Activated CD4-positive, alpha-beta T cell treated with anti-CD3 and anti-CD28 coated beads for 36 hours (primary cell): ENCODE measurements at regions not wholly inside any gene's neighbourhood (a gene's known extent, or its start where the extent isn't known, plus 50 kb on each side); places are given as distances from the start of the nearest gene placed in this dataset.

Experiments
- ATAC-seq: fragments of 200-7000 bp; cut with Tn5 transposase; one replicate; pipeline ENCODE4 v1.10.0; 2021; ENCODE audit warnings: mild to moderate bottlenecking, moderate library complexity
- CTCF ChIA-PET: fragments of 350-600 bp; sonication (Branson Sonifier 250); formaldehyde crosslinking; loops from one replicate; lab custom pipeline; 2021; ENCODE audit warnings: antibody characterized with exemption; lab: Charles Lee
- POLR2A ChIA-PET: fragments of 350-600 bp; sonication (Branson Sonifier 250); formaldehyde crosslinking; loops from one replicate; lab custom pipeline; 2021; ENCODE audit warnings: antibody characterized with exemption, inconsistent platforms; lab: Charles Lee
- DNase-seq: peaks from one replicate; pipeline ENCODE4 v3.0.0-alpha.2; 2020
- H3K27ac Mint-ChIP-seq: one replicate; pipeline ENCODE4 v1.8.0; 2021; ENCODE audit warnings: mixed read lengths
- H3K27me3 Mint-ChIP-seq: one replicate; pipeline ENCODE4 v1.8.0; 2021; ENCODE audit warnings: mixed read lengths
- H3K36me3 Mint-ChIP-seq: one replicate; pipeline ENCODE4 v1.8.0; 2021; ENCODE audit warnings: low read depth, mixed read lengths
- H3K4me1 Mint-ChIP-seq: one replicate; pipeline ENCODE4 v1.8.0; 2021; ENCODE audit warnings: mixed read lengths
- H3K4me3 Mint-ChIP-seq: one replicate; pipeline ENCODE4 v1.8.0; 2021; ENCODE audit warnings: mild to moderate bottlenecking, moderate library complexity, mixed read lengths
- H3K9me3 Mint-ChIP-seq: one replicate; pipeline ENCODE4 v1.8.0; 2021; ENCODE audit warnings: low read depth, mixed read lengths
- intact Hi-C, 2 experiments: fragments of 100-400 bp; cut with DNase I in 1 of 2; cut with micrococcal nuclease in 1 of 2; formaldehyde crosslinking; loops; one replicate each; pipeline versions ENCODE4 v1.14.2 to v1.15.1; 2022 to 2024; cut with DNase I, micrococcal nuclease

DNA sequence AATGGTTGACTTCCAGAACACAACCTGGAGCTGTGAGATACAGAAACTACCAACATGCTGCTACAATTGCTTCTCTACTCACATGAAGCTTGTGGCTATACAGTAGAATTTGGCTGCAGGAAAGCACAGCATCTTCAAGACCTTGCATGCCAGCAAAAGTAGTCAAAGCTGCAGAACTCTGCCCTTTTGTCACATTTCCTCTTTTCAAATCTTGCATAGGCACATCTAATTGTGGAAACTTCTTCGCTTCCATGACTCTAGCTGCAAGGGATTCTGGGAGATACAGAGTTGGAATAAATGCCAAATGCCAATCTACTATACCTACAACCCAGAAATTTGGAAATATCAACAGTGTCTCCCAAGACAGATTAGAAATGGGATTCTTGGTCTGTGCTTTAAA, 462.2 kb downstream of the FOXO1 start:
- peaks cover 68% of the 10 kb centered on the region for H3K4me1 Mint-ChIP-seq
- ChIA-PET POLR2A (interaction anchor here (0.8 kb wide), 1 partner anchor 73 kb away, joined by 4 read pairs; no protein-coding TSS in a partner anchor), CTCF (interaction anchor here (0.6 to 2.0 kb wide), 6 partner anchors 9 to 368 kb away, joined by 3 to 13 read pairs (median 4); no protein-coding TSS in a partner anchor)
- no peak overlapping the region for H3K4me3 Mint-ChIP-seq
- H3K27me3 Mint-ChIP-seq = no peaks in the 10 kb centered on the region
- peaks cover 10% of the 10 kb centered on the region for H3K9me3 Mint-ChIP-seq
- H3K36me3 Mint-ChIP-seq = peaks cover 11% of the 10 kb centered on the region
- intact Hi-C loops = no loop called here
- ATAC-seq (no peak), DNase-seq (no peak)
- no peak overlapping the region for H3K27ac Mint-ChIP-seq

DNA sequence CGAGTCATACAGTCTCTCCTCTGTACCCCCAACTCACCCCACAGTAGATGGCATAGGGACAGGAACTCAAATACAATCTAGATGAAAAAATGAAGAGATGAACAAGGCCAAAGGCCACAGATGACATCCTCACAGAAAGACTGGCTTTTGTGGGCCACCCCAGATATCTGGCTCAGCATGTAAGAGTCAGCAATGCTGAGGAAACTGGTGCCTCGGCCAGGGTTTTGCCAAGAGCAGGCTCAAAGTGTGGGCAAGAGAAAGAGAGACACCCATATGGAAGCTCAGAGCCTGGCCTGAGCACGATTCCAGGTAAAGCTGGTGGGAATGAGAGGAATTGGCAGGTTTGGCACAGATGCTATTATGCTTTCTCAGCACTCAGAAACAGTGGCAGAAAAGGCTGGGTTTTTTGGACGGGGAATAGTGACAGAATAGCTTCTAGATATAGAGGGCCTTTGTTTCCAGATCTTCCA, 460.6 kb downstream of the FOXO1 start:
- DNase-seq (peak; percentile 45), ATAC-seq (no peak)
- peaks cover 66% of the 10 kb centered on the region for H3K4me1 Mint-ChIP-seq
- intact Hi-C loops = loop anchor here (1.0 to 2.0 kb wide), 9 partner anchors 15 to 477 kb away; no protein-coding TSS in a partner anchor
- H3K27ac Mint-ChIP-seq = peak overlapping the region; percentile 99
- H3K27me3 Mint-ChIP-seq = no peaks in the 10 kb centered on the region
- POLR2A ChIA-PET = interaction anchor here (0.8 to 1.3 kb wide), 2 partner anchors 103 to 179 kb away, joined by 3 to 4 read pairs; no protein-coding TSS in a partner anchor
- H3K36me3 Mint-ChIP-seq = peaks cover 11% of the 10 kb centered on the region
- CTCF ChIA-PET = interaction anchor here (0.5 to 3.4 kb wide), 6 partner anchors 10 to 543 kb away, joined by 3 to 21 read pairs (median 3); no protein-coding TSS in a partner anchor
- peak overlapping the region; percentile 58 for H3K4me3 Mint-ChIP-seq
- peaks cover 10% of the 10 kb centered on the region for H3K9me3 Mint-ChIP-seq

DNA sequence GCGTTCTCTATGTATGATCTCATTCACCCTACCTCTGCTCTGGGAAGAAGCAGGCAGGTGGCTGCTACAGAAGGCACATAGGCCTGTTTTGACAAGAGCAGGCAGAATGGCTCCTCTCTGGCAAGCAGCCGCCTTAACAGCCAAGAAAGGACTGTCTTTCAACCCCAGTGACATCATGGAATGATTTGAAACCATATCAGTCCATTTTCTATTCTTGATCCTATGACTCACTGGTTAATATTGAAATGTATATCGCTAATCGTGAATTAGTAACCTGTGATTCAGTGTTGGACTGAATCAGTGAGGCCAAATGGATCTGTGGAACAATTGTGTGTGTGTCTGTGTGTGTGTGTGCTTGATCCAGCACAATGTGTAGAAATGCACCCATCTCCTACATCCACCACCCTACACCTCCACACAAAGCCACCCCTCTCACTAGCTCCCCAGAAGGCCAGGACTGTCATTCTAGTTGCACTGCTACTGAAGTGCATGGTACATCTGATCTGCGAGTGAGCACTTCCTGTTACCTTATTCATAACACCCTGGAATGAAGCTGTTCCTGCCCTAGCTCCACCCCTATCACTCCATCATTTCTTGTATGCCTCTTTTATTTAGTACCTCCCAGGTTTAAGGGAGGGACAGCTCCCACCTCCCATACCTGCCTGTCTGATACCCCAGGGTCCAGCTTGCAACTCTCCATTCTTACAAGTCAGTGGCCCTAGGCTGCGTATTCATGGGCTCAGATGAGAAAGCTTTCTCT, 460.0 kb downstream of the FOXO1 start:
- CTCF ChIA-PET = interaction anchor here (0.7 to 3.4 kb wide), 7 partner anchors 14 to 452 kb away, joined by 3 to 21 read pairs (median 4); no protein-coding TSS in a partner anchor
- Mint-ChIP-seq H3K27me3 (no peaks in the 10 kb centered on the region), H3K27ac (peak overlapping the region; percentile 99), H3K36me3 (peaks cover 11% of the 10 kb centered on the region), H3K9me3 (peaks cover 11% of the 10 kb centered on the region), H3K4me1 (peaks cover 64% of the 10 kb centered on the region), H3K4me3 (peak overlapping the region; percentile 58)
- intact Hi-C loops = loop anchor here (1.0 to 2.0 kb wide), 9 partner anchors 14 to 476 kb away; no protein-coding TSS in a partner anchor
- POLR2A ChIA-PET = interaction anchor here (0.7 to 1.3 kb wide), 3 partner anchors 11 to 180 kb away, joined by 3 to 4 read pairs (median 3); no protein-coding TSS in a partner anchor
- DNase-seq (peak; percentile 68), ATAC-seq (peak; percentile 89)

DNA sequence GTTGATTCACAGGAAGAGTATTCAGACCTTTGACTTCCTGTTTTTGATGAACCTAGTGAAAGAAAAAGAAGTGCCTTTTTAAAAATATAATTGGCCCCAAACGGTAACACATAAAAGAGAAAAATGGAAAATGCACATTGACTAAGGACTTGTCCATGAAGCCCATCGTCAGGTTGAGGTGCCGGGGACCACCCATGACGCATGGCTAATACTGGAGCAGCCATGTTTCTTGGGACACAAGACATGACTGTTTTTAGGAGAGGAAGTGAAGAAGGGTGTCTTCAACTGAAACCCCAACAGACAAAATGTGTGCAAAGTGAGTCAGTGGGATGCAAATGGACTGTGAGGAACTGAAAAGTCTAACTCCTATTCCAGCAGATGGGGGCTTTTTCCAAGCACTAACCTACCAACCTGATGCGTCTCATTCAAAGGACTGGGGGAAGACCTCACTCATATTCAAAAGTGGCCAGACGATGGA, 459.4 kb downstream of the FOXO1 start:
- Mint-ChIP-seq H3K4me1 (peaks cover 70% of the 10 kb centered on the region), H3K27ac (peak overlapping the region; percentile 99), H3K9me3 (peaks cover 17% of the 10 kb centered on the region), H3K4me3 (peak overlapping the region; percentile 58), H3K27me3 (no peaks in the 10 kb centered on the region), H3K36me3 (peaks cover 11% of the 10 kb centered on the region)
- POLR2A ChIA-PET = interaction anchor here (0.7 to 1.3 kb wide), 3 partner anchors 10 to 104 kb away, joined by 3 to 4 read pairs (median 3); no protein-coding TSS in a partner anchor
- ATAC-seq (peak; percentile 18), DNase-seq (peak; percentile 37)
- CTCF ChIA-PET = interaction anchor here (0.7 to 3.4 kb wide), 9 partner anchors 11 to 451 kb away, joined by 3 to 21 read pairs (median 4); no protein-coding TSS in a partner anchor
- intact Hi-C loops = loop anchor here (2.0 kb wide), 5 partner anchors 14 to 476 kb away; no protein-coding TSS in a partner anchor

DNA sequence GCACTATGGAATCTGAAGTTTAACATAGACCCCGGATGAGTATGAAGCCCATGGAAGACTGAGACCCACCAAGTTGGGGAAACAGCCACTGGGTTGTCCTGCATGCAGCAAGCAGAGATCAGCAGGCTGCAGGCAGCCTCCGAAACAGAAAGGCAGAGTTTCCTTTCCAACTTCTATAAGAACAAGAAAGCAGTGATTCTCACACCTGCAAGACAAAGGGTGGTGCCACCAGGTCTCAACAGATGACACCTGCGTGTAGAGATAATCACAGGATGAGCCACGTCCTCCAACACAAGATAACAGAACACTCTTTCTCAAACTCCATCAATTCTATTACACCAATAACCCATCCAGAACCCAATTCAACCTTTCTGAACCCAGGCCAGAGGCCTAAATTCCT, 457.9 kb downstream of the FOXO1 start:
- peaks cover 67% of the 10 kb centered on the region for H3K4me1 Mint-ChIP-seq
- peaks cover 11% of the 10 kb centered on the region for H3K36me3 Mint-ChIP-seq
- ChIA-PET CTCF (interaction anchor here (0.9 to 3.4 kb wide), 2 partner anchors 17 to 432 kb away, joined by 3 to 21 read pairs; no protein-coding TSS in a partner anchor), POLR2A (no interaction called here)
- peak overlapping the region; percentile 48 for H3K27ac Mint-ChIP-seq
- H3K4me3 Mint-ChIP-seq = no peak overlapping the region
- intact Hi-C loops = no loop called here
- DNase-seq (peak; percentile 28), ATAC-seq (no peak)
- no peaks in the 10 kb centered on the region for H3K27me3 Mint-ChIP-seq
- peaks cover 19% of the 10 kb centered on the region for H3K9me3 Mint-ChIP-seq

DNA sequence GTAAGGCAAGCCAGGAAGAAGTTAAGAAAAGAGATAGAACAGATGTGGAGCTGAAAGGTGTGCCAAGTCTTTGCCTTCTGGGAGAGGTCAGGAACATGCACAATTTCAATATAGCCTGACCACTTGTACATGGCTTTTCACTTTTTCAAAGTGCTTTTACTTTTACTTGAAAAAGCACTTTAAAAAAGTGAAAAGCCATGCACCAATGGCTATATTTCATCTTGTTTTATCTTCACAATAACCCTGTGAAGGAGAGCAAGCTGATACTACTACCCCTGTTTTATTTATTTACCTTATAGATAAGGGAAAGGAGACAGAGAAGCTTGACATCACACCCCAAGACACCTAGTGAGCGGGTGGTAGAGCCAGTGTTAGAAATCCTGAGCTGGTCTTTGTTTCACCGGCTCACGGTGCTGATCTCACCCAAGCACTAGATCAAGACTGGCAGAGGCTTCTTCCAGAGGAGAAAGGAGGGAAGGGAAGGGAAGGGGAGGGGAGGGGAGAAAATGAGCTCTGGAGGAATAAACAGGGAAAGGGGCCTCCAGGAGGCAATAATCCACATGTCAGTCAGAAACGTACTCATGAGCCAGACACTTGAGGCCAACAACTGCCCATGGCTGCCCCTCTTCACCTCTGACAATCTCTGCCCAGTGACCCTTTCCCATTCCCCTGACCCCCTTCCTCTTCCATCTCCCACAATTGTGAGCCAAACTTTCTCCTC, 455.4 kb downstream of the FOXO1 start:
- H3K27me3 Mint-ChIP-seq = no peaks in the 10 kb centered on the region
- no peak overlapping the region for H3K27ac Mint-ChIP-seq
- H3K9me3 Mint-ChIP-seq = peaks cover 16% of the 10 kb centered on the region
- H3K36me3 Mint-ChIP-seq = peaks cover 2% of the 10 kb centered on the region
- ATAC-seq = no peak
- intact Hi-C loops = no loop called here
- ChIA-PET CTCF (interaction anchor here (1.0 kb wide), 1 partner anchor 25 kb away, joined by 5 read pairs; no protein-coding TSS in a partner anchor), POLR2A (no interaction called here)
- H3K4me1 Mint-ChIP-seq = peaks cover 54% of the 10 kb centered on the region
- no peak for DNase-seq
- no peak overlapping the region for H3K4me3 Mint-ChIP-seq

DNA sequence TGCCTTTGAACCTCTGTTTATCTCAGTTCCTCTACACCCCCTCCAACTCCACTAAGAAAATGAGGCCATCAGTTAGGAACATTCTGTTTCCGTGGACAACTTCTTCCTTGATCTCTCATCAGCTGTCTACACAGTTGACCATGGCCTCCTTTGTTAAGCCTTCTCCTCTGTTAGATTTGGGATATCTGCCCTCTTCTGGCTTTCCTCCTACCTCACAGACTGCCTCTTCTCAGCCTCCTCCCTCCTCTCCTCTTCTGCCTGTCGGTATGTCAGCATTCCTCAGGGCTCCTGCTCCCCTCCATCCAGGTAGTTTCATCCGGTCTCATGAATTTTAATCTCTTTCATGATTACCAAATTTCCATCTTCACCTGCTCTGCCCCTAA, 454.9 kb downstream of the FOXO1 start:
- Mint-ChIP-seq H3K4me3 (no peak overlapping the region), H3K27ac (no peak overlapping the region), H3K9me3 (peaks cover 16% of the 10 kb centered on the region), H3K4me1 (peaks cover 48% of the 10 kb centered on the region), H3K27me3 (no peaks in the 10 kb centered on the region), H3K36me3 (no peaks in the 10 kb centered on the region)
- no peak for ATAC-seq
- intact Hi-C loops = no loop called here
- no peak for DNase-seq
- ChIA-PET CTCF (no interaction called here), POLR2A (interaction anchor here (0.5 kb wide), 1 partner anchor 571 kb away, joined by 3 read pairs; no protein-coding TSS in a partner anchor)

DNA sequence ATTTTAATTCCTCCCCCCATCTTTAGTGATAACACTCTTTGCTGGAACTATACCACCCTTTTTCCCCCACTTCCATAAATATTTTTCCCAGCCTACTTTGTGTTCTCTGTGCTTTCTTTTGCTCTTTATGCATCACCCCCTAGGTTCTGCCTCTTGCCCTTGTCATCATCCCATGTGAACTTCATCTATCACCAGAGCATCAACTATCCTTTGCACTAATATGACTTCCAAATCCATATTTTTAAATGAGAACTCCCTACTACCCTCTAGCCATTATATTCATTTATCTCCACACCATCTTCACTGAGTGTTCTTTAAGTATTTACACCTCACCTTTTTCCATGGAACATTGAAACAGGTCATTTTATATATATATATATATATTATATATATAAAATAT, 452.7 kb downstream of the FOXO1 start:
- CTCF ChIA-PET = no interaction called here
- Mint-ChIP-seq H3K4me1 (peaks cover 45% of the 10 kb centered on the region), H3K27ac (no peak overlapping the region), H3K27me3 (no peaks in the 10 kb centered on the region), H3K4me3 (no peak overlapping the region), H3K36me3 (peaks cover 4% of the 10 kb centered on the region), H3K9me3 (peaks cover 20% of the 10 kb centered on the region)
- intact Hi-C loops = no loop called here
- POLR2A ChIA-PET = interaction anchor here (0.7 kb wide), 1 partner anchor 436 kb away, joined by 3 read pairs; no protein-coding TSS in a partner anchor
- ATAC-seq (peak; percentile 21), DNase-seq (no peak)

DNA sequence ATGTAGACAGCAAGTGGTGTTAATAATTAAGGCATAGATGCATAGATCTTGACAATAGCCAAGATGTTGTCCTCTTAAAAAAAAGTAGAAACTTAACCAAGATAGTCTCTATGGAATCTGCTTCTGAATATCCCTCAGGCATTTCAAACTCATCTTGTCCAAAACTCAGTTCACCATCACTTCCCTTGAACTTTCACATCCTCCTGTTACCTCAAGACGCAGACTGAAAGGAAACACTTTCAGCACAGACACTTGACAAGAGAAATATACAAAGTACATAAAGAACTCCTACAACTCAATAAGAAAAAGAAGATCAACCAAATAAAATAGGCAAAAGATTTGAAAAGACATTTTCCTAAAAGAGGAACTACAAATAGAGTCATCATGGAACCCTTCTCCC, 451.1 kb downstream of the FOXO1 start:
- H3K4me1 Mint-ChIP-seq = peaks cover 47% of the 10 kb centered on the region
- POLR2A ChIA-PET = no interaction called here
- no peak overlapping the region for H3K4me3 Mint-ChIP-seq
- H3K9me3 Mint-ChIP-seq = peaks cover 20% of the 10 kb centered on the region
- CTCF ChIA-PET = interaction anchor here (0.7 kb wide), 1 partner anchor 134 kb away, joined by 3 read pairs; no protein-coding TSS in a partner anchor
- DNase-seq = no peak
- ATAC-seq = no peak
- peaks cover 4% of the 10 kb centered on the region for H3K36me3 Mint-ChIP-seq
- no peaks in the 10 kb centered on the region for H3K27me3 Mint-ChIP-seq
- intact Hi-C loops = no loop called here
- no peak overlapping the region for H3K27ac Mint-ChIP-seq

DNA sequence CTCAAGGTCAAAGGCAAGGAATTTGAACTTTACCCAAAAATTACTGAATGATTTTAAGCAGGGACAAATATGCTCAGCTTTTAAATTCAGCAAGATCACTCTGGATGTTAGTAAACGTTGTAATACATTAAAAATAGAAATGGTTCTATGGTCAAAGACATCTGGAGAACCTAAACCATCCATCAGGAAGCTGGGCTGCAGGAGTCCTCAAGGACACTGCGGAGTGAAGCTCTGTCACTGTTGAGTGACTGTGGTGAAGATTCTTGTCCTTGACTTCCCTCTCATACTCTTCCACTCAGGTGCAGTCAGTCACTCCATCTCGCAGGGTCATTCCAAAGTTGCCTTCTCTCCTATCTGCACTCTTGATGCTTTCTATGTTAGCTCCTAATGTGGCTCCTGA, 450.7 kb downstream of the FOXO1 start:
- DNase-seq (no peak), ATAC-seq (no peak)
- H3K4me1 Mint-ChIP-seq = peaks cover 52% of the 10 kb centered on the region
- H3K27ac Mint-ChIP-seq = no peak overlapping the region
- H3K4me3 Mint-ChIP-seq = no peak overlapping the region
- H3K9me3 Mint-ChIP-seq = peaks cover 20% of the 10 kb centered on the region
- CTCF ChIA-PET = interaction anchor here (0.7 kb wide), 1 partner anchor 134 kb away, joined by 3 read pairs; no protein-coding TSS in a partner anchor
- POLR2A ChIA-PET = no interaction called here
- no peaks in the 10 kb centered on the region for H3K27me3 Mint-ChIP-seq
- peaks cover 4% of the 10 kb centered on the region for H3K36me3 Mint-ChIP-seq
- intact Hi-C loops = no loop called here
